ENCODE measurements at regions not wholly inside any gene's neighbourhood (a gene's known extent, or its start where the extent isn't known, plus 50 kb on each side); places are given as distances from the start of the nearest gene placed in this dataset.

GRCh38 chr1:184279911-184280458 lies 106.8 kb upstream of the C1orf21 start:
- DNase-seq (ENCODE audit: extremely low spot score) = no peak
- ChIA-PET CTCF (interaction anchor here (1.1 to 1.2 kb wide), 2 partner anchors 37 to 58 kb away, joined by 3 read pairs; no protein-coding TSS in a partner anchor), POLR2A (no interaction called here)
- no peak for TF ChIP-seq CTCF (IDR thresholded peaks at IDR 0.05; ENCODE audit: control extremely low read depth, extremely low read depth, low read depth, missing control alignments)

- CTCF ChIA-PET = no interaction called here
Observed at GRCh38 chr1:184283999-184284398, 102.8 kb upstream of the C1orf21 start.

GRCh38 chr1:184284900-184285299 lies 101.9 kb upstream of the C1orf21 start:
- DNase-seq (ENCODE audit: extremely low spot score) = no peak
- TF ChIP-seq CTCF (IDR thresholded peaks at IDR 0.05; ENCODE audit: control extremely low read depth, extremely low read depth, low read depth, missing control alignments) = no peak
- ChIA-PET POLR2A (no interaction called here), CTCF (no interaction called here)

More at GRCh38 chr1:184283999-184284398, 102.8 kb upstream of the C1orf21 start:
- POLR2A ChIA-PET = no interaction called here
- TF ChIP-seq CTCF (IDR thresholded peaks at IDR 0.05; ENCODE audit: control extremely low read depth, extremely low read depth, low read depth, missing control alignments) = no peak
- no peak for DNase-seq (ENCODE audit: extremely low spot score)

GRCh38 chr1:184285401-184286087 lies 101.3 kb upstream of the C1orf21 start:
- DNase-seq (ENCODE audit: extremely low spot score) = no peak
- POLR2A ChIA-PET = no interaction called here
- TF ChIP-seq CTCF (IDR thresholded peaks at IDR 0.05; ENCODE audit: control extremely low read depth, extremely low read depth, low read depth, missing control alignments) = no peak
- CTCF ChIA-PET = no interaction called here

GRCh38 chr1:184287001-184287400 lies 99.8 kb upstream of the C1orf21 start:
- POLR2A ChIA-PET = no interaction called here
- TF ChIP-seq CTCF (IDR thresholded peaks at IDR 0.05; ENCODE audit: control extremely low read depth, extremely low read depth, low read depth, missing control alignments) = no peak
- CTCF ChIA-PET = interaction anchor here (0.6 kb wide), 1 partner anchor 26 kb away, joined by 3 read pairs; no protein-coding TSS in a partner anchor
- DNase-seq (ENCODE audit: extremely low spot score) = no peak

GRCh38 chr1:184289825-184290550 lies 96.8 kb upstream of the C1orf21 start:
- DNase-seq (ENCODE audit: extremely low spot score) = no peak
- POLR2A ChIA-PET = no interaction called here
- TF ChIP-seq CTCF (IDR thresholded peaks at IDR 0.05; ENCODE audit: control extremely low read depth, extremely low read depth, low read depth, missing control alignments) = no peak
- CTCF ChIA-PET = no interaction called here
